ENCODE measurements at regions not wholly inside any gene's neighbourhood (a gene's known extent, or its start where the extent isn't known, plus 50 kb on each side); places are given as distances from the start of the nearest gene placed in this dataset.

GRCh38 chr13:64538711-64539110 is 2691.4 kb downstream of the PCDH9 start:
- Histone ChIP-seq H3K27ac (ENCODE audit: low read depth, low read length) (no peak overlapping the region), H3K79me1 (ENCODE audit: low read length) (no peaks in the 10 kb centered on the region), H3K18ac (ENCODE audit: low read length) (no peak overlapping the region), H3K4me3 (ENCODE audit: low read depth, low read length) (no peak overlapping the region), H3K4ac (ENCODE audit: low read depth, low read length) (no peak overlapping the region), H3K36me3 (ENCODE audit: control insufficient read depth in 1 of 2, insufficient read depth in 2 of 2, low read length in 2 of 2) (no peaks in the 10 kb centered on the region), H2BK120ac (ENCODE audit: insufficient read depth, low read length, poor library complexity) (no peak overlapping the region), H2BK12ac (ENCODE audit: low read length) (no peak overlapping the region), H4K8ac (ENCODE audit: low read depth, low read length) (no peak overlapping the region), H4K91ac (ENCODE audit: low read depth, low read length) (no peak overlapping the region), H3K14ac (ENCODE audit: low read length) (no peak overlapping the region), H2BK5ac (ENCODE audit: low read depth, low read length, poor library complexity) (no peak overlapping the region), H3K4me2 (ENCODE audit: low read length) (no peak overlapping the region), H3K27me3 (ENCODE audit: insufficient read depth, low read length) (no peaks in the 10 kb centered on the region), H2AK5ac (ENCODE audit: low read length) (no peak overlapping the region), H3K9me3 (ENCODE audit: insufficient read depth, low read depth, low read length) (no peaks in the 10 kb centered on the region), H3K23ac (ENCODE audit: low read length) (no peak overlapping the region), H3K79me2 (ENCODE audit: control insufficient read depth, insufficient read depth, low read length, poor library complexity) (no peaks in the 10 kb centered on the region), H4K12ac (ENCODE audit: low read depth, low read length) (no peak overlapping the region), H3K4me1 (ENCODE audit: control insufficient read depth in 1 of 2, insufficient read depth in 2 of 2, low read length in 2 of 2) (peaks cover 0 to 2% of the 10 kb centered on the region in 2 experiments), H2AFZ (ENCODE audit: insufficient read depth, low read length, poor library complexity) (no peak overlapping the region), H3K9ac (ENCODE audit: low read length) (no peak overlapping the region)
- no peak for DNase-seq
- WGBS (ENCODE audit: extremely low coverage, insufficient coverage, insufficient read length), result no CpG with 5 or more reads among the region's 2 CpGs

GRCh38 chr13:64534302-64534701 is 2695.8 kb downstream of the PCDH9 start:
- no peak overlapping the region for H4K8ac ChIP-seq (ENCODE audit: low read depth, low read length)
- H3K4me3 ChIP-seq (ENCODE audit: low read depth, low read length), result no peak overlapping the region
- H4K12ac ChIP-seq (ENCODE audit: low read depth, low read length), result no peak overlapping the region
- no peak overlapping the region for H2BK5ac ChIP-seq (ENCODE audit: low read depth, low read length, poor library complexity)
- no peak overlapping the region for H3K14ac ChIP-seq (ENCODE audit: low read length)
- no peak overlapping the region for H3K27ac ChIP-seq (ENCODE audit: low read depth, low read length)
- no peaks in the 10 kb centered on the region for H3K79me2 ChIP-seq (ENCODE audit: control insufficient read depth, insufficient read depth, low read length, poor library complexity)
- DNase-seq, result no peak
- no peak overlapping the region for H2BK120ac ChIP-seq (ENCODE audit: insufficient read depth, low read length, poor library complexity)
- peaks cover 0 to 2% of the 10 kb centered on the region in 2 experiments for H3K4me1 ChIP-seq (ENCODE audit: control insufficient read depth in 1 of 2, insufficient read depth in 2 of 2, low read length in 2 of 2)
- no peak overlapping the region for H2BK12ac ChIP-seq (ENCODE audit: low read length)
- no peak overlapping the region for H2AFZ ChIP-seq (ENCODE audit: insufficient read depth, low read length, poor library complexity)
- no CpG with 5 or more reads among the region's 2 CpGs for WGBS (ENCODE audit: extremely low coverage, insufficient coverage, insufficient read length)
- no peaks in the 10 kb centered on the region for H3K79me1 ChIP-seq (ENCODE audit: low read length)
- H3K4ac ChIP-seq (ENCODE audit: low read depth, low read length), result no peak overlapping the region
- peaks cover 0 to 2% of the 10 kb centered on the region in 2 experiments for H3K36me3 ChIP-seq (ENCODE audit: control insufficient read depth in 1 of 2, insufficient read depth in 2 of 2, low read length in 2 of 2)
- H3K18ac ChIP-seq (ENCODE audit: low read length), result no peak overlapping the region
- no peak overlapping the region for H4K91ac ChIP-seq (ENCODE audit: low read depth, low read length)
- no peak overlapping the region for H3K23ac ChIP-seq (ENCODE audit: low read length)
- no peak overlapping the region for H2AK5ac ChIP-seq (ENCODE audit: low read length)
- H3K27me3 ChIP-seq (ENCODE audit: insufficient read depth, low read length), result no peaks in the 10 kb centered on the region
- H3K9me3 ChIP-seq (ENCODE audit: insufficient read depth, low read depth, low read length), result no peaks in the 10 kb centered on the region
- H3K9ac ChIP-seq (ENCODE audit: low read length), result no peak overlapping the region
- no peak overlapping the region for H3K4me2 ChIP-seq (ENCODE audit: low read length)

GRCh38 chr13:64531400-64531799 is 2698.7 kb downstream of the PCDH9 start:
- Histone ChIP-seq H2AFZ (ENCODE audit: insufficient read depth, low read length, poor library complexity) (no peak overlapping the region), H3K23ac (ENCODE audit: low read length) (no peak overlapping the region), H3K18ac (ENCODE audit: low read length) (no peak overlapping the region), H2BK12ac (ENCODE audit: low read length) (no peak overlapping the region), H3K27ac (ENCODE audit: low read depth, low read length) (no peak overlapping the region), H3K9ac (ENCODE audit: low read length) (no peak overlapping the region), H3K14ac (ENCODE audit: low read length) (no peak overlapping the region), H3K27me3 (ENCODE audit: insufficient read depth, low read length) (no peaks in the 10 kb centered on the region), H3K4me1 (ENCODE audit: control insufficient read depth in 1 of 2, insufficient read depth in 2 of 2, low read length in 2 of 2) (peaks cover 0 to 3% of the 10 kb centered on the region in 2 experiments), H3K4me3 (ENCODE audit: low read depth, low read length) (no peak overlapping the region), H3K79me2 (ENCODE audit: control insufficient read depth, insufficient read depth, low read length, poor library complexity) (no peaks in the 10 kb centered on the region), H2BK120ac (ENCODE audit: insufficient read depth, low read length, poor library complexity) (no peak overlapping the region), H3K4ac (ENCODE audit: low read depth, low read length) (no peak overlapping the region), H3K79me1 (ENCODE audit: low read length) (peaks cover 2% of the 10 kb centered on the region), H3K9me3 (ENCODE audit: insufficient read depth, low read depth, low read length) (no peaks in the 10 kb centered on the region), H2AK5ac (ENCODE audit: low read length) (no peak overlapping the region), H4K12ac (ENCODE audit: low read depth, low read length) (no peak overlapping the region), H2BK5ac (ENCODE audit: low read depth, low read length, poor library complexity) (no peak overlapping the region), H3K4me2 (ENCODE audit: low read length) (no peak overlapping the region), H4K8ac (ENCODE audit: low read depth, low read length) (no peak overlapping the region), H4K91ac (ENCODE audit: low read depth, low read length) (no peak overlapping the region), H3K36me3 (ENCODE audit: control insufficient read depth in 1 of 2, insufficient read depth in 2 of 2, low read length in 2 of 2) (peaks cover 0 to 2% of the 10 kb centered on the region in 2 experiments)
- no peak for DNase-seq
- no CpG with 5 or more reads among the region's 4 CpGs for WGBS (ENCODE audit: extremely low coverage, insufficient coverage, insufficient read length)

GRCh38 chr13:64529874-64530485 is 2700.2 kb downstream of the PCDH9 start:
- no CpG with 5 or more reads among the region's 2 CpGs for WGBS (ENCODE audit: extremely low coverage, insufficient coverage, insufficient read length)
- H2BK12ac ChIP-seq (ENCODE audit: low read length), result no peak overlapping the region

More at GRCh38 chr13:64529874-64530485, 2700.2 kb downstream of the PCDH9 start:
- Histone ChIP-seq H2BK120ac (ENCODE audit: insufficient read depth, low read length, poor library complexity) (no peak overlapping the region), H3K27ac (ENCODE audit: low read depth, low read length) (peak overlapping the region; percentile 10), H4K12ac (ENCODE audit: low read depth, low read length) (no peak overlapping the region), H2BK5ac (ENCODE audit: low read depth, low read length, poor library complexity) (no peak overlapping the region), H3K14ac (ENCODE audit: low read length) (no peak overlapping the region), H3K18ac (ENCODE audit: low read length) (no peak overlapping the region), H4K8ac (ENCODE audit: low read depth, low read length) (no peak overlapping the region), H3K79me1 (ENCODE audit: low read length) (peaks cover 2% of the 10 kb centered on the region), H3K4me2 (ENCODE audit: low read length) (no peak overlapping the region), H3K27me3 (ENCODE audit: insufficient read depth, low read length) (no peaks in the 10 kb centered on the region), H3K9ac (ENCODE audit: low read length) (no peak overlapping the region), H3K79me2 (ENCODE audit: control insufficient read depth, insufficient read depth, low read length, poor library complexity) (no peaks in the 10 kb centered on the region), H3K4me3 (ENCODE audit: low read depth, low read length) (no peak overlapping the region), H2AFZ (ENCODE audit: insufficient read depth, low read length, poor library complexity) (no peak overlapping the region), H4K91ac (ENCODE audit: low read depth, low read length) (no peak overlapping the region), H3K4me1 (ENCODE audit: control insufficient read depth in 1 of 2, insufficient read depth in 2 of 2, low read length in 2 of 2) (peaks cover 0 to 3% of the 10 kb centered on the region in 2 experiments), H3K4ac (ENCODE audit: low read depth, low read length) (no peak overlapping the region), H3K9me3 (ENCODE audit: insufficient read depth, low read depth, low read length) (peaks cover 2% of the 10 kb centered on the region), H3K36me3 (ENCODE audit: control insufficient read depth in 1 of 2, insufficient read depth in 2 of 2, low read length in 2 of 2) (peaks cover 0 to 3% of the 10 kb centered on the region in 2 experiments), H2AK5ac (ENCODE audit: low read length) (no peak overlapping the region), H3K23ac (ENCODE audit: low read length) (no peak overlapping the region)
- peak in 1 of 2 donors; percentile 40 for DNase-seq
